ENCODE measurements at regions not wholly inside any gene's neighbourhood (a gene's known extent, or its start where the extent isn't known, plus 50 kb on each side); places are given as distances from the start of the nearest gene placed in this dataset.
"Not testable (repeated sequence)": the region's sequence is repeated elsewhere in the genome, so short reads cannot be mapped to it uniquely, and the experiment has no call there.

DNA sequence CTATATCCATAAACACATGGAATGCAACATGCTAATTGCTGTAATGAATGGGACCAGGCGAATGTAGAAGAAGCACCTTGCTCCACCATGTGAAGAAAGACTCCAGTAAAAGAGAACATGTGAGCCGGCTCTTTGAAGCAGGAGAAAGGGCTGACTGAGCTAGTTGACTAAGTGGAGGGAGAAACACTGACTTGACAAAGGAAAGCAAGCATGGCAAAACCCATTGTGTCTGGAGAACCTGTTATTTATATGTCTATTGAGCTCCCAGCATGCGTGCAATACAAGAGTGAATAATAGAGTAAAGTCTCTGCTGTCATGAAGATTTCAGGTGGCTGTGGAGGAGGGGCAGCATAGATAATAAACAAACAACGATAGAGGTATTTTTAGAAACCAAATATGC is 559.9 kb downstream of the RAB28 start:
- Mint-ChIP-seq H3K27me3 (no peaks in the 10 kb centered on the region), H3K36me3 (no peaks in the 10 kb centered on the region), H3K4me3 (no peak overlapping the region), H3K27ac (no peak overlapping the region), H3K4me1 (no peaks in the 10 kb centered on the region), H3K9me3 (no peaks in the 10 kb centered on the region)
- CTCF ChIA-PET, result no interaction called here
- no peak for DNase-seq

DNA sequence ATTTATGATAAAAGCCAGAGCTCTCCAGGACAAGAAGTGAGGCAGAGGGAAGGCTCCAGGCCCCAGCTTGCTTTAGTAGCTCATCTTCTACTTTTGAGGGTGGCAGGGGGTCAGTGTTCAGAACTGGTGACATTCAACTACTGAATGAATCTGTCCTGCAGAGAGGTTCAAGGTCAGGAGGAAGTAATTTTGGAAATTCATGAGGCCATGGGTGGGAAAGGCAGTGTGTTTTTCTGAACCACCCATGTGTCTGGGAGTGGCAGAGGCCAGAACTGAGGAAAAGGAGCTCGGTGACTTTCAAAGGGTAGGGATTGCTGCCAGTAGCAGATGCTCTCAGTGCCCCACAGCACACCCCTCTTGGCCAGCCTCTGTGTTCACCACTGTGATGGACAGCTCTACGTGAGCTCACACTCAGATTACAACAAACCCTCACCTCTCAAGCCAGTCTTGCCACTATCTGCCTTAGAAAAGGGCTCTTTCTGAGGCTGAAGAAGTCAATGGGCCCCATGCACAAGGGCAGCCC is 571.2 kb downstream of the RAB28 start:
- Mint-ChIP-seq H3K27ac (no peak overlapping the region), H3K9me3 (peaks cover 4% of the 10 kb centered on the region), H3K36me3 (no peaks in the 10 kb centered on the region), H3K27me3 (no peaks in the 10 kb centered on the region), H3K4me3 (no peak overlapping the region), H3K4me1 (no peaks in the 10 kb centered on the region)
- CTCF ChIA-PET, result no interaction called here
- no peak for DNase-seq

DNA sequence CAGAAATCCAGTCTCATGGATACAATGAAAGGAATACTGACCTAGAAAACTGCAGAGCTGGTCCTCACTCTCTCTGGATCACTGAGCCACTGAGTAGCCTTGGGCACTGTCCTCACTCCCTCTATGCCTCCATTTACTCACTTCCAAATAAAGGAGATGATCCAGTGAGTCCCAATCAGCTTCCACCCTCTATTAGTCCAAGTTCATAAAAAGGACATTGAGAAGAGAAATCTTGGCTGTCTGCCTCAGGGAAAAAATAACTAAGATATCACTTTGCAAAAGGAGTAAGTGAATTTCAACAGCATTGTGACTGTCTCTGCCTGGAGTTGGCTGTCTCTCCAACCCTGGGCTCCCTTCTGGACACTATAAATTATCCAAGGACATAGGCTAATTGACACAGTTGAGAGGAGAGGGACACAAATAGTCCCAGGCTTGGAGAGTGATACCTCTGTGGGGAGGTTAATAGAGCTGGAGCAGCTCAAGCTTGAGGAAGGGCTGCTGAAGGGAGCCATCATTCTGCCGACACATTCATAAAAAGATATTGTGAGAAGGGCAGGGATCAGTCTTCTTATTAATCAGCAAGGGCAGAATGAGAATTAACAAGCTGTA is 572.3 kb downstream of the RAB28 start:
- no peak overlapping the region for H3K4me3 Mint-ChIP-seq
- no peak overlapping the region for H3K27ac Mint-ChIP-seq
- H3K4me1 Mint-ChIP-seq, result no peaks in the 10 kb centered on the region
- peaks cover 4% of the 10 kb centered on the region for H3K9me3 Mint-ChIP-seq
- no peak for DNase-seq
- no peaks in the 10 kb centered on the region for H3K27me3 Mint-ChIP-seq
- no peaks in the 10 kb centered on the region for H3K36me3 Mint-ChIP-seq
- CTCF ChIA-PET, result no interaction called here

DNA sequence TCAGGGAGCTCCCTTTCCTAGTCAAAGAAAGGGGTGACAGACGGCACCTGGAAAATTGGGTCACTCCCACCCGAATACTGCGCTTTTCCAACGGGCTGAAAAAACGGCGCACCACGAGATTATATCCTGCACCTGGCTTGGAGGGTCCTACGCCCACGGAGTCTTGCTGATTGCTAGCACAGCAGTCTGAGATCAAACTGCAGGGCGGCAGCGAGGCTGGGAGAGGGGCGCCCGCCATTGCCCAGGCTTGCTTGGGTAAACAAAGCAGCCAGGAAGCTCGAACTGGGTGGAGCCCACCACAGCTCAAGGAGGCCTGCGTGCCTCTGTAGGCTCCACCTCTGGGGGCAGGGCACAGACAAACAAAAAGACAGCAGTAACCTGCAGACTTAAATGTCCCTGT is 580.5 kb downstream of the RAB28 start:
- CTCF ChIA-PET, H3K4me1 Mint-ChIP-seq, H3K36me3 Mint-ChIP-seq, H3K27ac Mint-ChIP-seq, DNase-seq, H3K27me3 Mint-ChIP-seq, H3K4me3 Mint-ChIP-seq, H3K9me3 Mint-ChIP-seq: not testable (repeated sequence)

DNA sequence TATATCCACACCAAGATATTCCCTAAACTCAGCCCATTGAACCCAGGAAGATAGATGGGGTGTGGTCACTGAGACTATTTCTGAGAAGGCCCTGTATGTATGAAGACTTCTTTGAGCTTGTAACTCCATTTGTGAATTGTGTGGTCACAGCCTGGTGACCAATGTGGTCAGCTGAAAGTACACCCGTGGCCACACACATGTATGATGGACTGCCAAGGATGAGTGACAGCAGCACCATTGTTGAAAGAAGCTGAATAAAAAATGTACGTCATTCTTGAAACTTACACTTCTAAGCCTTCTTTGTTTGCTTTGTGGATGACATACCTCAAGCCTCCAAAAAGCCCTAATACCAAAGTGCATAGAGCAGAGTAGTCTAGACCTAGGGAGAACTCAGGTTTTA is 581.4 kb downstream of the RAB28 start:
- Mint-ChIP-seq H3K9me3 (peaks cover 7% of the 10 kb centered on the region), H3K4me3 (no peak overlapping the region), H3K4me1 (no peaks in the 10 kb centered on the region), H3K27me3 (no peaks in the 10 kb centered on the region), H3K27ac (no peak overlapping the region), H3K36me3 (no peaks in the 10 kb centered on the region)
- CTCF ChIA-PET, result no interaction called here
- no peak for DNase-seq

DNA sequence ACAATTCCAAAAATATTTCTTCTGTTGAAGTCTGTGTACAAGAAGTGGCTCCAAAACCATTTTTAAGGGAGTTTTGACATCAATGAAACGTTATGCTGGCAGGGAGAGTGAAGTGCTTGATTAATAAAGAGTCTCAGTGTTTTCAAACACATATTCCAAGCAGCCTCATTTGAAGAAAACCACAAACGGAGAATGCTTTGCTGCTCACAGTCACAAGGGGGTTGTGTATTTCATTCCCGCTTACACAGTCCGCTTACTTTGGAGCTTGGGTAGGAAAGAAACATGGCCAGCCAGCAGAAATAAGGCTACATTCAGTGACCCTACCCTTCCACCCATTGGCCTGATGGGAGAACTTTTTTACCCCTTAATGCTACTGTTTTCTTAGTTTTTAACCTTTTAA is 586.2 kb downstream of the RAB28 start:
- H3K27me3 Mint-ChIP-seq, result no peaks in the 10 kb centered on the region
- no peaks in the 10 kb centered on the region for H3K9me3 Mint-ChIP-seq
- no peak overlapping the region for H3K4me3 Mint-ChIP-seq
- no peaks in the 10 kb centered on the region for H3K36me3 Mint-ChIP-seq
- CTCF ChIA-PET, result no interaction called here
- no peaks in the 10 kb centered on the region for H3K4me1 Mint-ChIP-seq
- no peak overlapping the region for H3K27ac Mint-ChIP-seq
- DNase-seq, result no peak

DNA sequence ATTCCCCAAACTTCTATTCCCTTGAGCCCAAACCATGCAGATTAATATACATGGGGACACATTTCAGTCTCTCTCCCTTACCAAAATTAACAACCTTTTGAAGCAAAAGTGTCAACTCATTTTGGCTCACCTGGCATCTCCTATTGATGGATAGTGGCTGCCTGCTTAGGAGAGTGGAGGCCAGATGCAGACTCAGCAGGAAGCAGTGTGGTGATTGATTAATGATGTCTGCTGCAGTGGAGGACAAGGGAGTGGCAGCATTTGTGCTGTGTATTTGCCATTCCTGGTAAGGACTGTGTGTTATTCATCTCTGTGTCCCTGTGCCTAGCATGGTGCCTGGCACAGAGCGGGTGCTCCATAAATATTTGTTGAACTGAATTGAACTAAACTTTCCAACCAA is 590.1 kb downstream of the RAB28 start:
- DNase-seq, result no peak
- H3K4me3 Mint-ChIP-seq, result no peak overlapping the region
- no peaks in the 10 kb centered on the region for H3K36me3 Mint-ChIP-seq
- no peaks in the 10 kb centered on the region for H3K4me1 Mint-ChIP-seq
- no peaks in the 10 kb centered on the region for H3K27me3 Mint-ChIP-seq
- CTCF ChIA-PET, result no interaction called here
- no peaks in the 10 kb centered on the region for H3K9me3 Mint-ChIP-seq
- no peak overlapping the region for H3K27ac Mint-ChIP-seq

DNA sequence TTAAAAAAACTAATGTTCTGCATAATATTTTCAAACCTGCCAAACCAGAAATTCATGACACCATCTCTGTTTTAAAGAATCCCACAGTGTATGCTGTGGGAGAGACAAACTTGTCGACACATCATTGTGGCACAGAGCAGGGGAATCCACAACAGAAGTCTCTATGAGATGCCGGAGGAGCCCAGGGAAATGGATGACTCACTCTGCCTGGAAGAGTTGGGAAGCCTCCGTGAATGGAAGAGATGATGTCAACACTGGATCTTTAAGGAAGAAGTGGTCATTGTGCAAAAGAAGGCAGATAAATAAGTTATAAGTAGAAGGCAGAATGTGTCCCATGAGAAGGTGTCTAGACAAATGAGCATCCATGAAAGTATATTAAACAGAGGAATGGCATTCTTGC is 595.1 kb downstream of the RAB28 start:
- no peak overlapping the region for H3K27ac Mint-ChIP-seq
- no peaks in the 10 kb centered on the region for H3K27me3 Mint-ChIP-seq
- CTCF ChIA-PET, result no interaction called here
- no peaks in the 10 kb centered on the region for H3K36me3 Mint-ChIP-seq
- no peak overlapping the region for H3K4me3 Mint-ChIP-seq
- no peaks in the 10 kb centered on the region for H3K4me1 Mint-ChIP-seq
- H3K9me3 Mint-ChIP-seq, result peaks cover 13% of the 10 kb centered on the region
- no peak for DNase-seq

DNA sequence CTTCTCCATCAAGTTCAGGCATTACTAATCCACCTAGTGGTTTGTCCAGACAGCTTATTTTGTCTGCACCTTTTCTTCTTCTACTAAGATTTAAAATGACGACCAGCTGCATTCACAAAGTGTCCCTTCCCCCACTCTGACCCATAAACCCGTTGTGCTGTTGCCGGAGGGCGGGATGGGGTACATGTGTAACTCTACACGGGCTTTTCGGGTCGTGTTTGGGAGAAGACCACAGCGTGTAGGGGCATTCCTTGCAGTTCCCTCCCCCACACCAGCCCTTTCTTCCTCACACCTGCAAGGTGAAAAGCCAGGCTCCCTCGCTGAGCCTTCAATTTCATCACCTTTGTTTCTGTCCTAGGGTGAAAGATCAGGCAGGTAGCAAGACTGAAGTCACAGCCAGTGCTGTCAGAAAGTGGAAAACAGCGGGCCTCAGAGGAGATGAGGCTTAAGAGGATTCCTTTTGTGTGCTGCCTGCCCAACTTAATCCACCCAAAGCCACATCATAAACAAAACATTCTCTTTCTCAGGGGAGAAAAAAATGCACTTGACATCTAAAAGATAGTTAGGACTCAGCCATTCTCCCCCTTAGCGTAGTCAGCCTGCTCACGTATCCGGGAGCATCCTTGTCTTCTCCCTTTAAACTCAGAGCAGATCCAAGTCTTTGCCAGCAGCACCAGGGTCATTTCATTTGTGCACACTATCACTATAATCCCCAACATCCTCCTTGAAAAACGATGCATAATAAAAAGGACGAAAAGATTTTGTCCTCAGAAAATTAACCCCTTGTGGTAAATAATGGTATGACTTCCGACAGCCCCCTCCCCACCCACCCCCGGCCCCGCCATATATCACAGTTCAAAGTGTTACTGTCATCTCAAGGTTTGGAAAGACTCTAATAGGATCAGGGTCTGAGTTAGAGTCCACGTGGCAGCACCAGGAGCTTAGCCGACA is 599.0 kb downstream of the RAB28 start:
- H3K4me3 Mint-ChIP-seq, result no peak overlapping the region
- DNase-seq, result no peak
- H3K4me1 Mint-ChIP-seq, result no peaks in the 10 kb centered on the region
- H3K9me3 Mint-ChIP-seq, result peaks cover 13% of the 10 kb centered on the region
- no peaks in the 10 kb centered on the region for H3K27me3 Mint-ChIP-seq
- H3K27ac Mint-ChIP-seq, result no peak overlapping the region
- CTCF ChIA-PET, result no interaction called here
- no peaks in the 10 kb centered on the region for H3K36me3 Mint-ChIP-seq

DNA sequence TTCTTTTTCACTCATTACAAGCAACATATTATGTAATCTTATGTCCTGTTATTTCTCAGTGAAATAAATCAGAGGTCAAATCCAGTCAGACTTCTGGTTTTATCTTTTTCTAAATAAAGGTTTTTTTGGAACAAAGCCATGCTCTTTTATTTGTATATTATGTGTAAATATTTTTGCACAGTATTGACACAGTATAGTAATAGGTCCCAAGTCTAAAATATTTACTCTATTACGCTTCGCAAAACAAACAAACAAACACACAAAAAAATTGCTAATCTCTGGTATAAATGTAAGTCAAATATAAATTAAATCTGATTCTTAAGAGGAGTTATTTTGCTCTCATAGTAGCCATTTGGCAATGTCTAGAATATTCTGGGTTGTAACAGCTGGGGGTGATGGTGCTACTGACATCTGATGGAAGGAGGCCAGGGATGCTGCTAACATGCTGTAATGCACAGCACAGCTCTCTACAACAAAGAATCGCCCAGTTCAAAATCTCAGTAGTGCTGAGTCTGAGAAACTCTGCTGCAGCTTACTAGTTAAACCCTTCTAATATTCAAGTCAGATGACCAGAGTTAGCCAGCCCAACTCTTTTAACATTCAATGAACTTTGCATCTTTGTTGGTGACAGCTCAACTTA is 602.1 kb downstream of the RAB28 start:
- CTCF ChIA-PET, result interaction anchor here (0.7 kb wide), 1 partner anchor 55 kb away, joined by 3 read pairs; no protein-coding TSS in a partner anchor
- H3K36me3 Mint-ChIP-seq, result no peaks in the 10 kb centered on the region
- peaks cover 7% of the 10 kb centered on the region for H3K9me3 Mint-ChIP-seq
- H3K27ac Mint-ChIP-seq, result no peak overlapping the region
- H3K27me3 Mint-ChIP-seq, result no peaks in the 10 kb centered on the region
- H3K4me1 Mint-ChIP-seq, result no peaks in the 10 kb centered on the region
- H3K4me3 Mint-ChIP-seq, result no peak overlapping the region
- no peak for DNase-seq

DNA sequence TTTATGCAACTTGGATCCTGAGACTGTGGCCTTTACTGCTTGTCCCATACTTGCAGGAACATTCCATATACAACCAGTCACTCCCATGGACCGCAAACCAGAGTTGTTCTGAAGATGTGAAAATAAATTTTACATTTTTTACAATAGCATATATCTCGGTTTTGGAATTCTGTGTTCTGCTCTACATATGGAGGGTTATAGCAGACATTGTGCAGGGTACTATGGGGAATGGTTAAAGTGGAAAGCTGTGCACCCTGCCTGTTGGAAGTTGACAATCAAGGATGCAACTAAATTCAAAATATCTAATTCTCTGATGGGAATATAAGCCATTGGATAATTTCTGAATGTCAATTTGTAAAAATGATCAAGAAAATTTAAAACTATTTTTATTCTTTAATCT is 603.3 kb downstream of the RAB28 start:
- no peak for DNase-seq
- Mint-ChIP-seq H3K4me1 (no peaks in the 10 kb centered on the region), H3K4me3 (no peak overlapping the region), H3K9me3 (peaks cover 7% of the 10 kb centered on the region), H3K27me3 (no peaks in the 10 kb centered on the region), H3K27ac (no peak overlapping the region), H3K36me3 (no peaks in the 10 kb centered on the region)
- CTCF ChIA-PET, result no interaction called here

DNA sequence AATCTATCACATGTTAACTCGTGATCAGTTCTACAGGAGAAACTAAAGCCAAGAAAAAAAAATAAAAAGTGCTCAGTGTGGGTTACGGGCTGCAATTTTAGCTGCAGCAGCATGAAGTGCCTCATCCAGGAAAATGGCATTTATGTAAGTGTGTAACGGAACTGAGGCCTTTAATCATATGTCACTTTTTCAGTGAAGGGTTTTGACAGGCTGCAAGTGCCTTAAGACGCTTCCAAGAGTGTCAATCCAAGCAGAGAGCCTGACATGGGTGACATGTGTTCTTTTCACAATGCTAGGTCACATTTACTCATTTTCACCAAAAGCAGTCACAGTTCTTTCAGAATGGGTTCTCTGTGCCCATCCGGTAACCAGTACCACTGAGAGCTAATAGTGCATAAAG is 604.6 kb downstream of the RAB28 start:
- no peak overlapping the region for H3K4me3 Mint-ChIP-seq
- CTCF ChIA-PET, result no interaction called here

DNA sequence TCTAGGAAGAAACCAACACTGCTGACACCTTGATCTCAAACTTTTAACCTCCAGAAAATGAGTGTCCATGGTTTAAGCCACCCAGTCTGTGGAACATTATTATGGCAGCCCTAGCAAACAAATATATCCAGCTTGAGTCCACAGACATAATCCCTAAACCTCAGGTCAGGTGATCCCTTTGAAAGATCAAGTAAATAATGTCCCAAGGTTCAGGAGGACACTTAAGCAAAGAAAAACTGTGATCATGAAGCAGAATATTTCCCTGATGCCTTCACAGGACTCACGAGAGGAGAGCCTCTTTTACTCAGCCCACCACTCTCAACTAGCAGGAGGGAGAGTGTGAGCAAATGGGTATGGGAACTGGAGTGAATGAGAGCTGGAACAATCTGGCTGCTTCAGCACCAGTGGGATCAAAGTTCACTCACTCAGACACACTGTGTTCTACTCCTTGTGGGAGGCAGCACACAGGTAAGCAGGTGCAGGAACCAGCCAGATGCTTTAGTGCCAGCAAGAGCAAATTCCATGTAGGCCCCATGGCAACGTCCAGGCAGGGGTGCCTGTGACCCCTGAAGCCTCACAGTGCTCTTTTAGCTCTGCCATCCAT is 608.4 kb downstream of the RAB28 start:
- CTCF ChIA-PET, result no interaction called here
- no peak for DNase-seq
- Mint-ChIP-seq H3K4me1 (no peaks in the 10 kb centered on the region), H3K27me3 (no peaks in the 10 kb centered on the region), H3K4me3 (no peak overlapping the region), H3K9me3 (no peaks in the 10 kb centered on the region), H3K36me3 (no peaks in the 10 kb centered on the region), H3K27ac (no peak overlapping the region)

More for the DNA sequence above, 604.6 kb downstream of the RAB28 start:
- Mint-ChIP-seq H3K9me3 (peaks cover under 1% of the 10 kb centered on the region), H3K4me1 (no peaks in the 10 kb centered on the region), H3K36me3 (no peaks in the 10 kb centered on the region), H3K27ac (no peak overlapping the region), H3K27me3 (no peaks in the 10 kb centered on the region)
- no peak for DNase-seq

DNA sequence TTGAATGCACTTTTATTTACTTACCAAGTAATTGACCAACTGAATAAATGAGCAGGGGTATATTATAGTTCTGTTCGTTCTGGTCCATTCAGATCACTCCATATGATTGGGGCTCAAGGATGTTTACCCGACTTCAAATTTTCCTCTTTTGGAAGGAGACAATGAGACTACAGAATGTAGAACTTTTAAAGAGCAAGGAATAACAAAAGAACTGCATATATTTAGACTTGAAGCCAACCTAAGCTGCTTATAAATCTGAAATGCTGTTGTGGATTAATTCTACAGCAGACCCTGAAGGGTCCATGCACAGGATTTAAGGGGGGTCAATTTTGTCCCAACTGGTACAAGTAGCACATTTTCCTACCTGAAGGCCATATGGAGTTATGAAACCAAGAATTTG is 610.8 kb downstream of the RAB28 start:
- DNase-seq, result no peak
- Mint-ChIP-seq H3K27ac (no peak overlapping the region), H3K4me3 (no peak overlapping the region), H3K27me3 (no peaks in the 10 kb centered on the region), H3K36me3 (no peaks in the 10 kb centered on the region), H3K9me3 (peaks cover 6% of the 10 kb centered on the region), H3K4me1 (no peaks in the 10 kb centered on the region)
- CTCF ChIA-PET, result no interaction called here

All from activated naive CD4-positive, alpha-beta T cell treated with anti-CD3 and anti-CD28 coated beads, Interleukin-2, amount 10 ng/mL, durations not matched to agents 7 days and 5 days (primary cell).